ENCODE measurements at regions not wholly inside any gene's neighbourhood (a gene's known extent, or its start where the extent isn't known, plus 50 kb on each side); places are given as distances from the start of the nearest gene placed in this dataset.

DNA sequence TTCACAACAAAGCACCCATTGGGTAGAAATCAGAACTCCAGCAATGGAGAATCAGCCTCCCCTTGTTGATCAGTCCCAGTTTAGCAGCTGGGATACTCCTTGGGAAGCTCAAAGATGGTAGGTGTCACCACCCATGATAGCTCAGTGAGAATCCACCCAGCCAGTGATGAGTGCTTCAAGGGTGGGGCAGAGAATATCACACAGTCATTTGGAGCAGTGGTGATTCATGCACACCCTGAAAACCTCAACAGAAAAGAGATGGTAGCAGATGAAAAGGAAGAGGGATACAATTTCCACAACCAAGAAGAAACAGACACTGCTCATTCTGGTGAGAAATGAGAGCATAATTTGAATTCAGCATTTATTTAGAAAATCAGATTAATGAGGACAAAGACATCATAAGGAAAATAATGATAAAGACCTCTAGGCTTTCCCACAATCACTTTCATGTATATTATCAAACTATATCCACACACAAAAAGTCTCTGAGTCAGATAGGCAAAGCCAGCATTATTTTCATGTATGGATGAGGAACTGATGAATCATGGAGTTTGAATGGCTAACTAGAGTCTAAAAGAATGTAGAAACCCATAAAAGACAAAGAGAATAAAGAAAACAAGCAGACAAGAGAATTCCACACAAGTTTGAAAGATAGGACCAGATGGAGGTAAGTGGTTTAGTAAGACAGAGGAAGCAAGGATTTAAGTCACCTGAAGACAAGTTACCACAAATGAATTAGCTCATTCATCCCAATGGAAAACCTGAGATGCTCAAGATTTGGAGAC lies 82.9 kb downstream of the FEM1C start:
- intact Hi-C loops (cut with DNase I), result no loop called here
- no peak for TF ChIP-seq POLR2A (IDR thresholded peaks at IDR 0.05; ENCODE audit: low read depth)
- no peak for TF ChIP-seq POLR2AphosphoS5 (IDR thresholded peaks at IDR 0.05)
- H3K4me3 ChIP-seq, result no peak overlapping the region
- H3K9me3 ChIP-seq, result no peaks in the 10 kb centered on the region
- no peak for DNase-seq (ENCODE audit: extremely low spot score)
- peaks cover 7 to 21% (median 10%) of the 10 kb centered on the region in 4 donors for H3K4me1 ChIP-seq
- H3K27ac ChIP-seq (replicated peaks in 1 of 4), result no peak overlapping the region
- H3K27me3 ChIP-seq, result no peaks in the 10 kb centered on the region
- H3K36me3 ChIP-seq, result no peaks in the 10 kb centered on the region

DNA sequence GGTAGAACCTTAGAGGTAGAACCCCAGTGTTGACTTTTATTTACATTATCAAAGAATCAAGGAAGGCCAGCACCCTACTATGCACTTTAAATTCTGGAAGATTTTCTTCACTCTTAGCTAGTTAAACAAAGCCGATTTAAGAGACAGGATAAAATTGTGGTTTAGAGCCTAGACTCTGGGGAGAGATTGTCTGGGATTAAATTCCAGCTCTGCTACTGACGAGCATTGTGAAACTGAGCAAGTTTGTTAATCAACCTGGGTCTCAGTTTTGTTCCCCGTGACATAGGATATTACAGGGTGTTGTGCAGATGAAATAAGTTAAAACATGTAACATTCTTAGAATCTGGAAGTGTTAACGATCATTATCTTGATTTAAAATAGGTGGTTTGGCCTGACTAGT lies 83.5 kb downstream of the FEM1C start:
- no peak for DNase-seq (ENCODE audit: extremely low spot score)
- no peaks in the 10 kb centered on the region for H3K27me3 ChIP-seq
- WGBS, result 83% methylated on average over 4 of the region's 4 CpGs
- intact Hi-C loops (cut with DNase I), result no loop called here
- no peaks in the 10 kb centered on the region for H3K36me3 ChIP-seq
- no peak overlapping the region for H3K27ac ChIP-seq (replicated peaks in 1 of 4)
- TF ChIP-seq POLR2AphosphoS5 (IDR thresholded peaks at IDR 0.05) (no peak), EP300 (IDR thresholded peaks at IDR 0.05) (no peak), POLR2A (IDR thresholded peaks at IDR 0.05; ENCODE audit: low read depth) (no peak)
- TF ChIP-seq, protein P1, sequence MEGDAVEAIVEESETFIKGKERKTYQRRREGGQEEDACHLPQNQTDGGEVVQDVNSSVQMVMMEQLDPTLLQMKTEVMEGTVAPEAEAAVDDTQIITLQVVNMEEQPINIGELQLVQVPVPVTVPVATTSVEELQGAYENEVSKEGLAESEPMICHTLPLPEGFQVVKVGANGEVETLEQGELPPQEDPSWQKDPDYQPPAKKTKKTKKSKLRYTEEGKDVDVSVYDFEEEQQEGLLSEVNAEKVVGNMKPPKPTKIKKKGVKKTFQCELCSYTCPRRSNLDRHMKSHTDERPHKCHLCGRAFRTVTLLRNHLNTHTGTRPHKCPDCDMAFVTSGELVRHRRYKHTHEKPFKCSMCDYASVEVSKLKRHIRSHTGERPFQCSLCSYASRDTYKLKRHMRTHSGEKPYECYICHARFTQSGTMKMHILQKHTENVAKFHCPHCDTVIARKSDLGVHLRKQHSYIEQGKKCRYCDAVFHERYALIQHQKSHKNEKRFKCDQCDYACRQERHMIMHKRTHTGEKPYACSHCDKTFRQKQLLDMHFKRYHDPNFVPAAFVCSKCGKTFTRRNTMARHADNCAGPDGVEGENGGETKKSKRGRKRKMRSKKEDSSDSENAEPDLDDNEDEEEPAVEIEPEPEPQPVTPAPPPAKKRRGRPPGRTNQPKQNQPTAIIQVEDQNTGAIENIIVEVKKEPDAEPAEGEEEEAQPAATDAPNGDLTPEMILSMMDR (IDR thresholded peaks at IDR 0.05), result no peak
- H3K4me1 ChIP-seq, result peaks cover 7 to 21% (median 10%) of the 10 kb centered on the region in 4 donors
- no peak overlapping the region for H3K4me3 ChIP-seq
- H3K9me3 ChIP-seq, result no peaks in the 10 kb centered on the region

DNA sequence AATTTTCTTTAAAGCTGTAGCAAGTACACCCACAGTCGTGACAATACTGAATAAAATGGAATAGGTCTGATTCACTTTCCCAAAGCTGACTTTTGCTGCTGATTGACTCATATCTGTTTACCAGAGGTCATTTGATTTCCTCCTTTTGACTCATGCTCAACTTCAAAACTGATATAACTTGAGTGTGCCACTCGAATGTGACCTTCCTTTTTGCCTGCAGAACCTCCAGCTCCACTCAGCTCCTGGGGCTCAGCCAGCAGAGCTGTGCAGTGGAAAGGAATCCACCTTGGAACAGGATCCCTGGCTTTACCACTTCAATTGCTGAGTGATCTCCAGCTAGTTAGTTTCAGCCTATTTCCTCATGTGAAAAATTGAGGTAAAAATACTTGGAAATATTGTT lies 84.1 kb downstream of the FEM1C start:
- no peaks in the 10 kb centered on the region for H3K9me3 ChIP-seq
- intact Hi-C loops (cut with DNase I), result no loop called here
- TF ChIP-seq POLR2AphosphoS5 (IDR thresholded peaks at IDR 0.05) (no peak), POLR2A (IDR thresholded peaks at IDR 0.05; ENCODE audit: low read depth) (no peak), EP300 (IDR thresholded peaks at IDR 0.05) (no peak)
- TF ChIP-seq, protein P1 (IDR thresholded peaks at IDR 0.05), result no peak
- H3K36me3 ChIP-seq, result no peaks in the 10 kb centered on the region
- no peaks in the 10 kb centered on the region for H3K27me3 ChIP-seq
- H3K27ac ChIP-seq (replicated peaks in 1 of 4), result no peak overlapping the region
- H3K4me3 ChIP-seq, result no peak overlapping the region
- peaks cover 7 to 24% (median 10%) of the 10 kb centered on the region in 4 donors for H3K4me1 ChIP-seq
- 38% methylated on average over 2 of the region's 2 CpGs for WGBS
- no peak for DNase-seq (ENCODE audit: extremely low spot score)

DNA sequence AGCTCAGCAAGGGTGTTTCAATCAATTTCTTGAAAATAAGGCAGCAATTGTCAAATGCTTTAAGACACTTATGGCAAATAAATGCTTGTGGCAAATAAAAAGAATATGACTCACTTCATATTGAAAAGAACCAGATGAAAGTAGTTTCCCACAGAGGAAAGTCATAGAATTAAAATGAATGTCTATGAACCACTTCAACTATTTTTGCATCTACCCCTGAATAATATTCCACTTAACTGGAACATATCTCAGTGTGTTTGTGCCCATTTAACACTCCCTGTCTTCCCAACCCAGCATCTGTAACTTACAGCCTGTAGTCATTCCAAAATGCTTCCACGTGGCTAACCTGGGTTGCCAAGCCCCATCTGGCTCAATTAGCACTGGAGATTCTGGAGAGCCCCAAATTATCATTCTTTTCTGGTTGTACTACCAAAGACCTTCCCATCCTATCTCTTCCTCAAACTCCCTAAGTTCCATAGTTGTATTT lies 84.7 kb downstream of the FEM1C start:
- Histone ChIP-seq H3K36me3 (no peaks in the 10 kb centered on the region), H3K4me1 (peaks cover 8 to 26% (median 10%) of the 10 kb centered on the region in 4 donors), H3K27me3 (no peaks in the 10 kb centered on the region), H3K4me3 (no peak overlapping the region), H3K9me3 (no peaks in the 10 kb centered on the region), H3K27ac (replicated peaks in 1 of 4) (no peak overlapping the region)
- DNase-seq (ENCODE audit: extremely low spot score), result no peak
- 57% methylated on average over 1 of the region's 1 CpG for WGBS
- intact Hi-C loops (cut with DNase I), result no loop called here
- TF ChIP-seq EP300 (IDR thresholded peaks at IDR 0.05) (no peak), POLR2A (IDR thresholded peaks at IDR 0.05; ENCODE audit: low read depth) (no peak), POLR2AphosphoS5 (IDR thresholded peaks at IDR 0.05) (no peak)
- TF ChIP-seq, protein P1 (IDR thresholded peaks at IDR 0.05), result no peak

DNA sequence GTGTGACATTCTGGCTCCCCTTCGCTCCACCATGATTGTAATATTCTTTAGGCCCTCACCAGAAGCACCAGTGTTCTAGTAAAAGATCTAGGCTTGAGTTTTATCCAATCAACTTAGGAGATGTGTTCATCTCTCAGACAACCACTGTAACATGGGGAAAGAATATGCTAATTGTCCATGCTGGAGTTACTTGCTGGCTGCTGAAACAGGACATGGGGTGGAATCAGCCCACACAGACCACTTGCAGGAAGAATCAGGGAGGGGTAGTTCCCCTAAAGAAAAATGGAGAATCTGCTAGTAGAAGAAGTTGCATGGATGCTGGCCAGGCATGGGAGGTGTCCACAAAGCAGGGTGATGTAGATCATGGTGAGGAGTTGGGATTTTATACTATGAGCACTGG lies 86.2 kb downstream of the FEM1C start:
- H3K27ac ChIP-seq (replicated peaks in 1 of 4), result no peak overlapping the region
- no peaks in the 10 kb centered on the region for H3K36me3 ChIP-seq
- no peak overlapping the region for H3K4me3 ChIP-seq
- H3K27me3 ChIP-seq, result no peaks in the 10 kb centered on the region
- no peaks in the 10 kb centered on the region for H3K9me3 ChIP-seq
- intact Hi-C loops (cut with DNase I), result no loop called here
- TF ChIP-seq EP300 (IDR thresholded peaks at IDR 0.05) (no peak), POLR2AphosphoS5 (IDR thresholded peaks at IDR 0.05) (no peak), POLR2A (IDR thresholded peaks at IDR 0.05; ENCODE audit: low read depth) (no peak)
- TF ChIP-seq, protein P1 (IDR thresholded peaks at IDR 0.05), result no peak
- DNase-seq (ENCODE audit: extremely low spot score), result no peak
- WGBS, result 100% methylated on average over 1 of the region's 1 CpG
- H3K4me1 ChIP-seq, result peaks cover 10 to 30% (median 11%) of the 10 kb centered on the region in 4 donors
